B cell (primary cell): ENCODE measurements at regions not wholly inside any gene's neighbourhood (a gene's known extent, or its start where the extent isn't known, plus 50 kb on each side); places are given as distances from the start of the nearest gene placed in this dataset.

Experiments used
- EZH2 ChIP-seq: IDR thresholded peaks from 2 replicates; pipeline ENCODE4 v1.6.1; 2012; ENCODE audit warnings: borderline replicate concordance, low read depth, mild to moderate bottlenecking, moderate library complexity, low read length; ENCODE audit not compliant: insufficient read depth, poor library complexity, severe bottlenecking
- TF ChIP-seq, protein P1 (sequence below): fragments of 200-600 bp; IDR thresholded peaks from one replicate; pipeline ENCODE4 v1.8.0; 2022; ENCODE audit warnings: antibody characterized with exemption, mild to moderate bottlenecking

DNA sequence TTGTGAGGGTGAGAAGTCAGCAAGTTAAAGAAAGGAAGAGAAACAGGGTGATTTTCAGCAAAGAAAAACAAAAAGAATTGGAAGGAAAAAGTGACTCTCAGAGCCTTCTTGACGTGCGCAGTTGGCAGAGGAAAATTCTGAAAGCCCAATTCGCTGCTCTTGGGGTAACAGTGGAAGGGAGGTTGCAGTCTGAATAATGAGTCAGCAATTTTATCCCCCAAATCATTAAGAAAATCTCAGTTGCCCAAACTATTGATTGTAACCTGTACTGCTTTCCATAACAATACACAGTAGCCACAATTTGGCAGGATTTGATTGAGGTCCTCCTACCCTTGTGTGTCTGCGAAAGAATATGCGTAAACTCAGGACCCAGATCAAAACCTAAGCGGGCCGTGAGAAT lies 309.1 kb downstream of the EMP1 start:
- TF ChIP-seq, protein P1, sequence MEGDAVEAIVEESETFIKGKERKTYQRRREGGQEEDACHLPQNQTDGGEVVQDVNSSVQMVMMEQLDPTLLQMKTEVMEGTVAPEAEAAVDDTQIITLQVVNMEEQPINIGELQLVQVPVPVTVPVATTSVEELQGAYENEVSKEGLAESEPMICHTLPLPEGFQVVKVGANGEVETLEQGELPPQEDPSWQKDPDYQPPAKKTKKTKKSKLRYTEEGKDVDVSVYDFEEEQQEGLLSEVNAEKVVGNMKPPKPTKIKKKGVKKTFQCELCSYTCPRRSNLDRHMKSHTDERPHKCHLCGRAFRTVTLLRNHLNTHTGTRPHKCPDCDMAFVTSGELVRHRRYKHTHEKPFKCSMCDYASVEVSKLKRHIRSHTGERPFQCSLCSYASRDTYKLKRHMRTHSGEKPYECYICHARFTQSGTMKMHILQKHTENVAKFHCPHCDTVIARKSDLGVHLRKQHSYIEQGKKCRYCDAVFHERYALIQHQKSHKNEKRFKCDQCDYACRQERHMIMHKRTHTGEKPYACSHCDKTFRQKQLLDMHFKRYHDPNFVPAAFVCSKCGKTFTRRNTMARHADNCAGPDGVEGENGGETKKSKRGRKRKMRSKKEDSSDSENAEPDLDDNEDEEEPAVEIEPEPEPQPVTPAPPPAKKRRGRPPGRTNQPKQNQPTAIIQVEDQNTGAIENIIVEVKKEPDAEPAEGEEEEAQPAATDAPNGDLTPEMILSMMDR = no peak
- TF ChIP-seq EZH2 = no peak
